Hepatocyte (in vitro differentiated cells): ENCODE measurements at regions not wholly inside any gene's neighbourhood (a gene's known extent, or its start where the extent isn't known, plus 50 kb on each side); places are given as distances from the start of the nearest gene placed in this dataset.
"Not testable (repeated sequence)": the region's sequence is repeated elsewhere in the genome, so short reads cannot be mapped to it uniquely, and the experiment has no call there.

Source experiments
- DNase-seq: peaks from one replicate; pipeline ENCODE4 v3.0.0-alpha.2; 2016; ENCODE audit warnings: low spot score
- H2AFZ ChIP-seq: fragments of 200-600 bp; sonication (generic); 2 replicates; pipeline ENCODE4 v1.6.0; 2016; ENCODE audit warnings: antibody characterized with exemption, mild to moderate bottlenecking
- H3K27ac ChIP-seq: fragments of 200-600 bp; sonication (generic); 2 replicates; pipeline ENCODE4 v1.5.1; 2016; ENCODE audit warnings: mild to moderate bottlenecking
- H3K27me3 ChIP-seq: fragments of 200-600 bp; sonication (generic); 2 replicates; pipeline ENCODE4 v1.6.1; 2016
- H3K36me3 ChIP-seq: fragments of 200-600 bp; sonication (generic); replicated peaks from 2 replicates; pipeline ENCODE4 v1.5.1; 2016; ENCODE audit warnings: low read depth; ENCODE audit not compliant: insufficient read depth
- H3K4me1 ChIP-seq: fragments of 200-600 bp; sonication (generic); 2 replicates; pipeline ENCODE4 v1.5.1; 2016; ENCODE audit warnings: mild to moderate bottlenecking, moderate library complexity; ENCODE audit not compliant: insufficient read depth
- H3K4me2 ChIP-seq: fragments of 200-600 bp; sonication (generic); 2 replicates; pipeline ENCODE4 v1.6.0; 2016
- H3K4me3 ChIP-seq: fragments of 200-600 bp; sonication (generic); 2 replicates; pipeline ENCODE4 v1.5.1; 2016; ENCODE audit warnings: mild to moderate bottlenecking
- H3K79me2 ChIP-seq: fragments of 200-600 bp; sonication (generic); 2 replicates; pipeline ENCODE4 v1.6.0; 2017; ENCODE audit warnings: mild to moderate bottlenecking
- H3K9me2 ChIP-seq: fragments of 200-600 bp; sonication (generic); replicated peaks from 2 replicates; pipeline ENCODE4 v1.6.0; 2017; ENCODE audit warnings: mild to moderate bottlenecking; ENCODE audit not compliant: insufficient read depth
- H3K9me3 ChIP-seq: fragments of 200-600 bp; sonication (generic); 2 replicates; pipeline ENCODE4 v1.5.1; 2016; ENCODE audit warnings: low read depth, mild to moderate bottlenecking
- H4K20me1 ChIP-seq: fragments of 200-600 bp; sonication (generic); 2 replicates; pipeline ENCODE4 v1.6.0; 2016; ENCODE audit warnings: mild to moderate bottlenecking; ENCODE audit not compliant: insufficient read depth, poor library complexity, severe bottlenecking
- CTCF ChIP-seq: fragments of 200-600 bp; sonication (generic); IDR thresholded peaks from 2 replicates; pipeline ENCODE4 v1.5.1; 2016; ENCODE audit warnings: antibody characterized with exemption, mild to moderate bottlenecking; ENCODE audit not compliant: poor library complexity
- EZH2 ChIP-seq: fragments of 200-600 bp; sonication (generic); IDR thresholded peaks from 2 replicates; pipeline ENCODE4 v1.6.1; 2016; ENCODE audit warnings: antibody characterized with exemption, mild to moderate bottlenecking, borderline replicate concordance
- EZH2phosphoT487 ChIP-seq: fragments of 200-600 bp; sonication (generic); IDR thresholded peaks from one replicate; pipeline ENCODE4 v1.6.1; 2018; ENCODE audit warnings: antibody characterized with exemption, mild to moderate bottlenecking, low read depth, moderate library complexity; ENCODE audit not compliant: unreplicated experiment, severe bottlenecking
- whole genome bisulfite sequencing: methylation state at CpG from one replicate; pipeline ENCODE4 v1.1.6; 2016; ENCODE audit warnings: low lambda C conversion rate; ENCODE audit errors: missing lambda C conversion rate; 5-methylcytosine and 5-hydroxymethylcytosine counted together

- Histone ChIP-seq H3K79me2 (no peaks in the 10 kb centered on the region), H3K27ac (no peak overlapping the region), H4K20me1 (no peaks in the 10 kb centered on the region), H3K4me1 (no peaks in the 10 kb centered on the region), H3K9me3 (no peaks in the 10 kb centered on the region), H3K36me3 (no peaks in the 10 kb centered on the region), H3K27me3 (no peaks in the 10 kb centered on the region), H3K4me2 (no peak overlapping the region), H2AFZ (no peak overlapping the region), H3K9me2 (no peaks in the 10 kb centered on the region), H3K4me3 (no peak overlapping the region)
- TF ChIP-seq EZH2phosphoT487 = no peak
- TF ChIP-seq CTCF = no peak
- no peak for TF ChIP-seq EZH2
- DNase-seq = no peak
- WGBS = 32% methylated on average over 2 of the region's 2 CpGs
Measured at GRCh38 chr4:117156806-117157205, 71.4 kb upstream of the TRAM1L1 start.

DNA sequence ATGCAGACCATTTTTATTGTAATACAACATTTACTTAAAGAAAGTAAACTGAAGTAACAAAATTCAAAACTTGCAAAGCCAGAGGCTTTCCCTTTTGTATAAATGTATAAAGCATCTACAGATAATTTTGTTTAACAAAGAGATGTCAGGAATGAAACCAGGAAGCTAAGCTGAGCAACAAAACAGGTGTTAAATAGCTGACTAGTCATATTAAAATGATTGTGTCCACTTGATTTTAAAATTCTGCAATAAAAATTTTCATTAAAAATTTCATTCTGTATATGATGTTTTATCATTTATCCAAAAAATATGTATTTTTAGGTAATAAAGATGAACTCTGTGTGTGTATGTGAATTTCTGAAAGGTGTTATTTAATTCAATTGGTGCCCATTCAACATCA is 72.0 kb upstream of the TRAM1L1 start:
- DNase-seq = no peak
- H3K4me1 ChIP-seq = no peaks in the 10 kb centered on the region
- H3K36me3 ChIP-seq = no peaks in the 10 kb centered on the region
- no peaks in the 10 kb centered on the region for H3K79me2 ChIP-seq
- H2AFZ ChIP-seq = no peak overlapping the region
- H3K27ac ChIP-seq = no peak overlapping the region
- TF ChIP-seq EZH2 (no peak), CTCF (no peak), EZH2phosphoT487 (no peak)
- H3K4me2 ChIP-seq = no peak overlapping the region
- H4K20me1 ChIP-seq = no peaks in the 10 kb centered on the region
- no peaks in the 10 kb centered on the region for H3K27me3 ChIP-seq
- no peaks in the 10 kb centered on the region for H3K9me3 ChIP-seq
- no peak overlapping the region for H3K4me3 ChIP-seq
- H3K9me2 ChIP-seq = no peaks in the 10 kb centered on the region

DNA sequence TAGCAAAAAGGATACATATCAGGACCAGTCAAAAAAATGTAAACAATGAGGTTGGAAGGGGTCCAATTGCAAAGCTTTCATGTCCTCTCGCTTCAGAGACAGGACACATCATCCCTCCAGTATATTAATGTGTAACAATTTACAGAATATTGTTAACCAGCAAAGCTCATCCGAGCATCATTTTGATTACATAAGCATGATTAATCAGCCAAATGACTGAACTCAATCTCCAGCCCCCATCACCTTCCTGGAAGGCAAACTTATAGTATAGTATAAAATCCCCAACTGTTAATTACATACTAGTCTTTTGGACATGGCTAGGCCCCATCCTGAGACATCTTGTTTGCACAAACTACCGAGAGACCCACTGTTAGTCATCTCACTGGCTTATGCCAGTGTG is 77.6 kb upstream of the TRAM1L1 start:
- Histone ChIP-seq H4K20me1 (no peaks in the 10 kb centered on the region), H3K27me3 (no peaks in the 10 kb centered on the region), H2AFZ (no peak overlapping the region), H3K9me2 (no peaks in the 10 kb centered on the region), H3K4me2 (no peak overlapping the region), H3K79me2 (no peaks in the 10 kb centered on the region), H3K9me3 (no peaks in the 10 kb centered on the region), H3K27ac (no peak overlapping the region), H3K4me3 (no peak overlapping the region), H3K4me1 (no peaks in the 10 kb centered on the region), H3K36me3 (no peaks in the 10 kb centered on the region)
- no peak for DNase-seq
- 80% methylated on average over 3 of the region's 3 CpGs for WGBS
- TF ChIP-seq EZH2 = no peak
- TF ChIP-seq CTCF = no peak
- TF ChIP-seq EZH2phosphoT487 = no peak

- Histone ChIP-seq H2AFZ (no peak overlapping the region), H3K4me3 (no peak overlapping the region), H3K4me1 (no peaks in the 10 kb centered on the region), H3K9me2 (no peaks in the 10 kb centered on the region), H3K36me3 (no peaks in the 10 kb centered on the region), H3K4me2 (no peak overlapping the region), H3K27me3 (no peaks in the 10 kb centered on the region), H3K79me2 (no peaks in the 10 kb centered on the region), H4K20me1 (no peaks in the 10 kb centered on the region), H3K9me3 (no peaks in the 10 kb centered on the region), H3K27ac (no peak overlapping the region)
- DNase-seq = no peak
- no peak for TF ChIP-seq EZH2
- no peak for TF ChIP-seq CTCF
- TF ChIP-seq EZH2phosphoT487 = no peak
- 91% methylated on average over 1 of the region's 1 CpG for WGBS
Measured at GRCh38 chr4:117164338-117164737, 79.0 kb upstream of the TRAM1L1 start.

DNA sequence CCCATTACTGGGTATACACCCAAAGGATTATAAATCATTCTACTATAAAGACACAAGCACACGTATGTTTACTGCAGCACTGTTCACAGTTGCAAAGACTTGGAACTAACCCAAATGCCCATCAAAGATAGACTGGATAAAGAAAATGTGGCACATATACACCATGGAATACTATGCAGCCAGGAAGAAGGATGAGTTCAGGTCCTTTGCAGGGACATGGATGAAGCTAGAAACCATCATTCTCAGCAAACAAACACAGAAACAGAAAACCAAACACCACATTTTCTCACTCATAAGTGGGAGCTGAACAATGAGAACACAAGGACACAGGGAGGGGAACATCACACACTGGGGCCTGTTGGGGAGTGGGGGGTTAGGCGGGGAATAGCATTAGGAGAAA is 90.0 kb upstream of the TRAM1L1 start:
- not testable (repeated sequence) for H3K4me2 ChIP-seq, H3K36me3 ChIP-seq, H3K4me3 ChIP-seq, H3K9me3 ChIP-seq, H3K27ac ChIP-seq, H2AFZ ChIP-seq, H3K4me1 ChIP-seq, H3K27me3 ChIP-seq, H4K20me1 ChIP-seq, H3K79me2 ChIP-seq, DNase-seq, H3K9me2 ChIP-seq
- WGBS = 96% methylated on average over 2 of the region's 2 CpGs
